ENCODE measurements at regions not wholly inside any gene's neighbourhood (a gene's known extent, or its start where the extent isn't known, plus 50 kb on each side); places are given as distances from the start of the nearest gene placed in this dataset.

DNA sequence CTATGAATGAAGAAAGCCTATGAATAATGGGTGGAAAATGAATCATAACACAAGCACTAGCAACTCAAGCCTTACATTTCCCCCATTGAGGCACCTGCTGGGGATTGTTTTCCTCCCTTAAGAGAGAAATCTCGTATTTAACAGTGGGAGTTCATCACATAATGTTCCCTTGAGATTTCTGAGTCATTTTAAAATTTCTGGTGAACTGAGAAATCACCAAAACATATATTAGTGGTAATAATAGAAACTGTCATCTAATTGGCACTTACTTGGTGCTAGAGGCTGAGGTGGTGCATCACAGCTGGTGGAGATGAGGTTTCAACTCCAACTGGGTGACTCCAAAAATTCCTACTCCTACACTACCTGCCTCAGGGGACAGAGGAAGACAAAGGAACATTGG, 561.3 kb upstream of the LCORL start:
- no peak for DNase-seq (ENCODE audit: low read depth in 3 of 3)

GRCh38 chr4:18578307-18578706, 556.8 kb upstream of the LCORL start:
- no peak for DNase-seq (ENCODE audit: low read depth in 3 of 3)

- no peak for DNase-seq (ENCODE audit: low read depth in 3 of 3)
Measured at GRCh38 chr4:18572481-18572880, 550.9 kb upstream of the LCORL start.

DNA sequence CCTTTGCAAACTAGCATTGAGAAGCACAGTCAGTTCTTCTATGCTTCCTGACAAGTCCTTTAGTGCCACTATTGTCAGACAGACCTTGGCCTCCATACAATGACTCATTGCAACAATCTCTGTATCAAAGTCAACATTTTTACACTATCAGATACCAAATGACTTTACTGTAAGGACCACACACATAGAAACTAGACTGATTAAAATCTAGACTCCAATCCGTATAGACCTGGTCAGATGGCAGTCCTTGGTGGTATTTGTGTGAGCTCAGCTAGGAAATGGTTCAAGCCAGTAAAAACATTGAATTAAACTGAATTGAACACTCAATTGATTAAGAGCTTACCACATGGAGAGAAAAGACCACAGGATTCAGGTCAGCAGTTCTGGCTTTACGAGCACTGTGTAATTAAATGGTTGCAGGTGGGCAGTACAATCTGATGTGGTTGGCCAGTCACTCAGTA, 549.8 kb upstream of the LCORL start:
- DNase-seq (ENCODE audit: low read depth in 3 of 3): no peak

DNA sequence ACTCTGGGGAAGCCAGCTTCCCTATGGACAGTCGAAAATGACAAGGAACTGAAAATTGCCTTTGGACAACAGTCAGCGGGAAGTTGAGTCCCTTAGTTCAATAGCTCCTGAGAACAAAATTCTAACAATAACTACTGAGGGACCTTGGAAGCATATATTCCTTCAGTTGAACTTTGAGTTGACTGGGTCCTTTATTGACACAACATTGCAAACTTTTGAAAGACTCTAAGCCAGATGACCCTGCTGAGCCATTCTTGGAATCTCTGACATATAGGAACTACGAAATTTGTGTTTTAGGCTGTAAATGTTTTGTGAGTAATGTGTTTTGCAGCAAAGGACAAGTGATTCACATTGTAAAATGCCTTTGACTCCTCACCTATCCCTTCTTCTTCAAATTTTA, 548.8 kb upstream of the LCORL start:
- no peak for DNase-seq (ENCODE audit: low read depth in 3 of 3)

- DNase-seq (ENCODE audit: low read depth in 3 of 3): no peak
Measured at GRCh38 chr4:18568600-18568999, 547.0 kb upstream of the LCORL start.

DNA sequence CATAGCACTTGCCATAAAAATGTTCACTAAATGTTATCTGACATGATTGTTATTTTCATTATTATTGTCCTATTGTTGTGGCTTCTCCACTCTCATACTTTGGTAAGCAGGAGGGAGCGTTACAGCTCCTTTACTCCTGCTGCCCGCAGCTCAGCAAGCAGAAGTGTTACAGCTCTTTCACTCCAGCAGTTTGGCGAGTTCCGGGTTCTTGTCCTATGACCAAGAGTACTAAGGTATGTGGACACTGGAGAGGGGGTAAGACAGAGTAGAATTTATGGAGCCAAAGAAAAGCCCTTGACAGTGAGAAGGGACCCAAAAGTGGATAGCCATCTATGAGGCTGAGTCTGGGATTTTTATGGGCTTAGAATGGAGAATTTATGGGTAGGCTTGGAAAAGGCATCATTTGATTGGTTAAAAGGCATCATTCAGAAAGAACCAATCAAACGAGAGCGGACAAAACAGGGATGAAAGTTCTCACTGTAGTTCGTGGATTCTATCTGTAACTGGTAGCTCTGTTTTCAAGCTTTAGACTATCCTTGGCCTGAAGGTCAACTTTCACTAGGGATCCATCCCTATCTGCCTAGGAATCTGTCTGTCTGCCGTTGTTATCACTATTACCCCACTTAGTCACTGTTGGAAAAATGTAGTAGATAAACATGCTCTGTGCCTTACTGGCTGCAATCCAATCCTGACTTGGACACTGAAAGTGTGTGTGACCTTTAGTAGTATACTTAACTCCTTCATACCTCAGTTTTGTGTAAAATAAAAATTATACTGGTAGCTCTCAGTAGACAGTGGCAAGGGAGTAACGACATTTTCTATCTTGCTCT, 545.6 kb upstream of the LCORL start:
- no peak for DNase-seq (ENCODE audit: low read depth in 3 of 3)

GRCh38 chr4:18559492-18559891, 537.9 kb upstream of the LCORL start:
- no peak for DNase-seq (ENCODE audit: low read depth in 3 of 3)

DNA sequence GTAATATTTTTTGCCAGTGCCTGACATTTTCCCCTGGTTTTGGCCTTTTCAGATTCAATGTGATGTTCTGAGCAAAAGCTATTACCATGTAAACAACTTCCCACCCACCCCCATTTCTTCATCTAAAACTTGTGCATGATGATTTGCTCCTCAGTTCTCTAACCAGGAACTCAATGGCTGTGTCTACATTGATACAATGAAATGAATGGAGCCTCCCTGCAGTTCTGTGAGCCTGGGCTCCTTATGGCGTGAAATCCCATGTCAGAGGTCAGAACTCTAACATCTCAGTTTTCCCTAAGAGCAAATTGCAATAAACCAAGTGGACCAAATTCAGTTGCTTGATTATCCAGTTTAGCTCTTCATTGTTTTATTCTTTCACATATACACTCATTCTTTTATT, 534.8 kb upstream of the LCORL start:
- no peak for DNase-seq (ENCODE audit: low read depth in 3 of 3)

DNA sequence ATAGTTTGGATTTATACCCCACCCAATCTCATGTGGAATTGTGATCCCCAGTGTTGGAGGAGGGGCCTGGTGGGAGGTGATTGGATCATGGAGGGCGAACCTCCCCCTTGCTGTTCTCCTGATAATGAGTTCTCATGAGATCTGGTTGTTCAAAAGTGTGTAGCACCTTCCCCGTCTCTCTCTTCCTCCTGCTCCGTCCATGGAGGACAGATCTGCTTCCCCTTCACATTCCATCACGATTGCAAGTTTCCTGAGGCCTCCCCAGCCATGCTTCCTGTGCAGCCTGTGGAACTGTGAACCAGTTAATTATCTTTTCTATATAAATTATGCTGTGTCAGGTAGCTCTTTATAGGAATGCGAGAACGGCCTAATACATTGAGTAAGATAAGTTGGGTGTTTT, 518.8 kb upstream of the LCORL start:
- no peak for DNase-seq (ENCODE audit: low read depth in 3 of 3)

DNA sequence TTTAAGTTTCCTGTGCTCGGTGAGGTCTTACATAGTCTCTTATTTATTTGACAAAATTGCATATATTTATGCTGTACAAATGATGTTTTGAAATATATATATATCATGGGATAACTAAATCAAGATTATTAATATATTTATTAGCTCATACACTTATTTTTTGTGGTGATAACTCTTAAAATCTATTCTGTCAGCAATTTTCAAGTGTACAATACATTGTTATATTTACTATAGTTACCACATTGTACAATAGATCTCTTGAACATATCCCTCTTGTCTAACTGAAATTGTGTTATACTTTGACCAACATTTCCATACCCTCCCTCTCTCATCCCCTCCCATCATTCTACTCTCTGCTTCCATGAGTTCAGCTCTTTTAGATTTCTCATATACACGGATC, 516.6 kb upstream of the LCORL start:
- no peak for DNase-seq (ENCODE audit: low read depth in 3 of 3)

GRCh38 chr4:18536428-18536827, 514.9 kb upstream of the LCORL start:
- no peak for DNase-seq (ENCODE audit: low read depth in 3 of 3)

DNA sequence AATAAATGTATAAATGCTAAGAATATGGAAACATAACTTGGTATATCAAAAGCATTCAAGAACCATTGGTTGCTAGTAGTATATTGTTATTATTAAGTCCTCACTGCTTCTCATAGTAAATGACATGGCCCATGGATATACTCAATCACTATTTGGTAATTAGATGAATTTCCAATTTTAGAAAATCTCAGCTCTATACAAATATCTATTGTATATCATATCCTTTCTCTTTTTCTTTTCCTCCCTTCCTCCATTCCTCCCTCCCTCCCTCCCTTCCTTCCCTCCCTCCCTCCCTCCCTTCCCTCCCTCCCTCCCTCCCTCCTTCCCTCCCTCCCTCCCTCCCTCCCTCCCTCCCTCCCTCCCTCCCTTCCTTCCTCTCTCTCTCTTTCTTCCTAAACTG, 514.4 kb upstream of the LCORL start:
- no peak for DNase-seq (ENCODE audit: low read depth in 3 of 3)

GRCh38 chr4:18533262-18533775, 511.8 kb upstream of the LCORL start:
- no peak for DNase-seq (ENCODE audit: low read depth in 3 of 3)

- DNase-seq (ENCODE audit: low read depth in 3 of 3): no peak
Measured at GRCh38 chr4:18531731-18532130, 510.2 kb upstream of the LCORL start.

- no peak for DNase-seq (ENCODE audit: low read depth in 3 of 3)
Measured at GRCh38 chr4:18529482-18529881, 507.9 kb upstream of the LCORL start.

GRCh38 chr4:18524667-18525066, 503.1 kb upstream of the LCORL start:
- DNase-seq (ENCODE audit: low read depth in 3 of 3): no peak

DNA sequence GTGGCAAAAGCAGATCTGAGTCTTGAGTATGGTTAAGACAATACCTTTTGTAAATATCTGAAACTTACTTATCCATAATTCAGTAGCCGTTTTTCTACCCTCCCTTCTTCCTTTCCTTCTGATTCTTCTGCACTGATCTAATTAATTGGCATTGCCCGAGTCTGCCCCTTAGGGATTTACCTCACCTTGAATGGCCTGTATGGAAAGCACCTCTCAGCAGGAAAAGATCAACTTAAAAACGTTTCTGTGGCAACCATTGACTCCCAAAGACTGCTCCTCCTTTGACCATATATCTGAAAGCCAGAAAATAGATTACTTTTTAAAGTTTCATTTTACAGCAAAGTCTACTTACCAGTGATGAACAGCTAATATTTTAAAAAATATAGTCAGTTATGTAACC, 496.5 kb upstream of the LCORL start:
- no peak for DNase-seq (ENCODE audit: low read depth in 3 of 3)

DNA sequence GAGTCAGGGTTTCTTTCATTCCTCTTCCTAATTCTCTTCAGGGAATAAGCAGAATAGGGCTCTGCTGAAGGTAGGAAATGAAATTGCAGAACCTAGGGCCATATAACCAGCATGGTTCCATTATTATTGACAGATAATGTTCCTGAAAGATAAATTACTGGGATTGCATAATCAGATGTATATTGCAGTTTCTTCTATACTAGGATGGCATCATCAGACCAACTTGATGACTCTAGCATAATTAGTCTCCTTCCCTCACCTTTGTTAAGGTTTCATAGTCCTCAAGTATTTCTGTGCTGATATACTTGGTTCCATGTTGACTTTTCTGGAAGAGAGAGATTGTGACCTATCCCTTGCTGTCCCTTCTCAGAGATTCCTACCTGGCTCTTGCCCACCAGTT, 492.3 kb upstream of the LCORL start:
- DNase-seq (ENCODE audit: low read depth in 3 of 3): no peak

DNA sequence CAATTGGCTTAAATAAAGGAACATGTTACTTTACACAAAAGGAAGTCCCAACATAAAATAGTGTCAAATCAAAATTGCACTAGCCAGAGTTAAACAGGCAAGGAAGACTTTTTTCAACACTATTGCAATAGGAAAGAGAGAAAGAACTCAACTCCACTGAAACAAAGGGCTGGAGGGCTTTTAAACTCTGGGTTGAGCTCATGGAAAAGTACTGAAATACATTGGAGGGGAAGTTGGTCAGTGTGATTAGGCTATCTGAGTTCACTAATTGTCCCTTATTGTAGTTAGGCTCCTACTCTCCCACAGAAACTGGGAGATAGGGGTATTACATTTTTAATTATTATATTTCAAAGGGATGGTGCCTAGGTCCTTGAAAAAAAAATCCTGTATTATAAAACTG, 491.2 kb upstream of the LCORL start:
- DNase-seq (ENCODE audit: low read depth in 3 of 3): no peak

GRCh38 chr4:18511727-18512126, 490.2 kb upstream of the LCORL start:
- DNase-seq (ENCODE audit: low read depth in 3 of 3): no peak

DNA sequence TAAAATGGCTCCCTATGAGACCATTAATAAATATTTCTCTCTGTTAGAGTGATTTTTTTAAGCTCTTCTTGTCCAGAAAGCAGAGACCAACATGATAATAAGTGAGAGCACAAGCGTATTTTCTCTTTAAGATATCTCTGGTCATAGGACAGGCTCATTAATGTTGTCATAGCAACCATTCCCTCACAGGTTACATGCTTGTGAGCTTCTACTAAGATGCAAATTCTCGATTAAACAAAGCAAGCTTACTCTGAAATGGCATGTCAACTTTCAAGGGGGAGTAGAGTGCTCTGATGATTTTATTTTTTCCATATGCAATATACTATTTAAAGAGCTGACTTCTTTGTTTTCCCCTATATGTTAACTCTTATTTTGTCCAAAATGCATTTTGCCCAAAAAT, 487.2 kb upstream of the LCORL start:
- no peak for DNase-seq (ENCODE audit: low read depth in 3 of 3)

GRCh38 chr4:18480928-18481327, 459.4 kb upstream of the LCORL start:
- no peak for DNase-seq (ENCODE audit: low read depth in 3 of 3)

- DNase-seq (ENCODE audit: low read depth in 3 of 3): no peak
Measured at GRCh38 chr4:18480342-18480741, 458.8 kb upstream of the LCORL start.

All from stimulated activated CD4-positive, alpha-beta T cell treated with anti-CD3 and anti-CD28 coated beads, TNF-alpha, amount 100 ng/mL, for 48 hours (primary cell).